Left colon (tissue), 2 donors: ENCODE measurements at regions not wholly inside any gene's neighbourhood (a gene's known extent, or its start where the extent isn't known, plus 50 kb on each side); places are given as distances from the start of the nearest gene placed in this dataset.
"Not testable (repeated sequence)": the region's sequence is repeated elsewhere in the genome, so short reads cannot be mapped to it uniquely, and the experiment has no call there.

Experiments used
- ATAC-seq: fragments of 200-7000 bp; cut with Tn5 transposase; one replicate; pipeline ENCODE4 v1.9.1; 2020; ENCODE audit warnings: mild to moderate bottlenecking, moderate library complexity
- DNase-seq, 2 donors: peaks; one replicate each; pipeline ENCODE4 v3.0.0-alpha.2; 2020
- intact Hi-C, 2 donors: fragments of 100-400 bp; cut with DNase I in 1 of 2; cut with micrococcal nuclease in 1 of 2; formaldehyde crosslinking; loops; one replicate each; pipeline versions ENCODE4 v1.11.2 to v1.14.0; 2022; cut with DNase I, micrococcal nuclease
- donor health status: DM: no; HTN: no; CAD: no.
- donor health status: DM: yes; HTN: yes; CAD: no.

DNA sequence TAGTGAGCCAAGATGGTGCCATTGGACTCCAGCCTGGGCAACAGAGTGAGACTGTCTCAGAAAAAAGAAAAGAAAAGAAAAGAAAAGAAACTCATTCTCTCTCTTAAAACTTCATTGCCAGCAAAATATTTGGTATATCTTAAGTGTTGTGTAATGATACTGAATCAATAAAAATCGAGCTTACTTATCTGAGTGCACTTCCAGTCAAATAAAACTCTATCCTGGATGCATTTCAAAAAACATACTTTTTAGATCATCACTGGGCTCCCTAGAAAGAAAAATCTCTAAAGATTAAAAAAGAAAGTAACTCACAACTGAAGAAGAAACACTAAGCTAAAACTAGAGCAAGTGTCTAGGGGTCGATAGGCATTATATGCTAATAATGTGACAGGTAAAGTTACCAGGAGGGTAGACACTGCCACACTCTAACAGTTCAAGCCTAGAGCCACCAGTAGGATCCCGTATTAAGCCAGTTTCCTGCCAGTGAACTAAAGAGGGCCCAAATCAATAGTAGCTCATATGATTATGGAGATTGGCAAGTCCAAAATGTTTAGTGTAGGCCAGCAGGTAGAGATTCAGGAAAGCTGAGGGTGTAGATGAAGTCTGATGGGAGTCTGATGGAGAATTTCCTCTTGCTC is 242.1 kb upstream of the CYRIA start:
- ATAC-seq (no peak), DNase-seq (no peak)
- intact Hi-C loops, result no loop called here

DNA sequence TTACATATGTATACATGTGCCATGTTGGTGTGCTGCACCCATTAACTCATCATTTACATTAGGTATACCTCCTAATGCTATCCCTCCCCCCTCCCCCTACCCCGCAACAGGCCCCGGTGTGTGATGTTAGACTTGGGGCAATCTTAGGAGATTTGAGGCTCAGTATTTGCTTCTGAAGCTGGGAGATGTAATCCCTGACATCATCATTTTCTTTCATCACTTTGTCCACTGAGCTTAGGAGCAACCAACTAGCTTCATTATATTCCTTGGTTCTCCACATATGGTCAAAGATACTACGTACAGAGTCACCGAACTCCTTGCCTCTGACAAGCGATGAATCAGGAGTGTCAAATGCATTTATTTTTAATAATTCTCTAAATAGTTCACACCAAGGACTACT is 239.7 kb upstream of the CYRIA start:
- DNase-seq, ATAC-seq, intact Hi-C loops: not testable (repeated sequence)

DNA sequence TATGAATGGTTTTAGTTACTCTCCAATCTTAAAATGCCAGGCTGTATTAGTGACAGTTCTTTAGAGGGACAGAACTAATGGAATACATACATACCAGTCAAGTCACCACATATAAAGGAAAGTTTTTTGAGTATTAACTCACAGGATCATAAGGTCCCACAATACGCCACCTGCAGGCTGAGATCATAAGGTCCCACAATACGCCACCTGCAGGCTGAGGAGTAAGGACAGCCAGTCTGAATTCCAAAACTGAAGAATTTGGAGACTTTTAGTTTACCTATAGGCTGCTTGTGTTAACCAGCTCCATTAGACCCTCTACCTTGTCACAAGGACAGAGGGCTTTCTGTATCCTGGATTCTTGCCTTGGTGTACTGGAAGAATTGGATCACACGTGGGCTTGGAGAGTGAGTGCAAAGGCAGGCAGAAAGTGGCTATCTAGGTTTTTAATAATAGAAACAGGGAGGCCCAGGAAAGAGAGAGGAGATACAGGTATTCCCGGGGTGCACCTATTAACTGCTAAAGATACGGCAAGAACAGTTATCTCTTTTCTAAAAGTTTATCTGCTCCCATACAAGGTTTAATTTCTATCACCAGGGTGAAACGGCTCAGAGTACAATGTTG is 234.9 kb upstream of the CYRIA start:
- intact Hi-C loops, result no loop called here
- no peak for ATAC-seq

DNA sequence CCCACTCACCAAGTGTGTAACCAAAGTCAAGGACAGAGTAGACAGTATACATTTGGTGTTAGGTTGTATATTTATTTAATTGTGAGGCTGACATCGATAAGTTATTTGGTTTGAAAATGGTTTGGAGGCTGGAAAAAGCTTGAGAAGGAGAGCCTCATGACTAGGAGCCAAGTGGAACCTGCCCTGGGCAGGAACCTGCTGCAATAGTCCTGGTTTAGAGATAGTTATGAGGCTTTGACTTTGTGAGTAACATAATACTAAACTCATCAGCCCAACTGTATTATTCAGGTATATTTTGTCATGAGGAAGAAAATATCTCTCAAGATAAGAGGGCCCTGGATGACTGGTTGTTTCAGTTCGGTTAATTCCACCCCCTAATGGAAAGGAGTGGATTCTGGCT is 234.3 kb upstream of the CYRIA start:
- ATAC-seq (no peak), DNase-seq (no peak)
- intact Hi-C loops, result no loop called here

More for the DNA sequence above, 234.9 kb upstream of the CYRIA start:
- peak in 1 of 2 donors; percentile 12 for DNase-seq

DNA sequence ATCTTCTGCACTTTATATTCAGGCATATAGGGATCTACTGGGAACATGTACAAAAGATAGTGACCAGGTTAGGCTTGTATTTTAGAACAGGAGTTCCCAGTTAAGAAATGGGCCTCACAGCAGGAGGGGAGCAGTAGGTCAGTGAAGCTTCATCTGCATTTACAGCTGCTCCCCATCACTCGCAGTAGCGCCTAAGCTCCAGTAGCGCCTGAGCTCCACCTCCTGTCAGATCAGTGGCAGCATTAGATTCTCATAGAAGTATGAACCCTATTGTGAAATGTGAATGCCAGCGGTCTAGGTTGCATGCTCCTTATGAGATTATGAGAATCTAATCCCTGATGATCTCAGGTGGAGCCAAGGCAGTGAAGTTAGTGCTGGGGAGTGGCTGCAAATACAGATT is 224.4 kb upstream of the CYRIA start:
- DNase-seq, result no peak
- intact Hi-C loops, result no loop called here
- ATAC-seq, result no peak

DNA sequence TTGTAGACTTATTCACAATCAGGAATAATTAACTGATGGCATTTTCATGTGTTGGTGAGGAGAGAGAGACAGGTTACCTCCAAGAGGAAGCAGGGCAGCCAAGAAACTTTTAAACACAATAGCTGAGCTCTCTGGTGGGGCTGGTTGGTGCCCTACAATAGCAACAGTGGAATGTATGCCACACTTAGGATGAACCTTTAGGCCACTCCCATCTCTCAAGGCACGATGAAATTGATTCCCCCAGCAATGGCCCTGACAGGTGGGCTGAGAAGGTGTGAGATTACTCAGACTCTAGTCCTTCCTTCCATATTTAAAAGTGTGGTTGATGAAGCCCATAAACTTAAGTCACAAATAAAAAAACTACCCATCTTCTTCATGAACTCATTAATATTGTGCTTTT is 219.4 kb upstream of the CYRIA start:
- no peak for ATAC-seq
- no peak for DNase-seq
- intact Hi-C loops, result no loop called here

DNA sequence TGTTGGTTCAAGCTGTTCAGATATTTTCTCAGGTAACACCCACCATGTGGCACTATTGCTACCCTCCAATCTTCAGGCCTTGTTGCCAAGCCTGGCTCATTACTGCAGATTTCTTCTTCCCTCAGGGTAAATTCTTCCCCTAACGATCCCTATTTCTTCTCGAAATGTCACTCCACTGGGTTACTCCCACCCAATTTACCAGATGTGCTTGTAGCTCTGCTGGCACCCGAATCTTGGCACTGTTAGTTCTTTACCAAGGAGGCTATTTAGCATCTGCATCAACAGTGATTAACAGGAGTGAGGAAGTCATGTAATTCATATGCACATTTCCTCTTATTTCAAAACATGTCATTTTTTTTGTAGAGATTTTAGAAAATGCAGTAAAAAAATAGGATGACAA is 217.1 kb upstream of the CYRIA start:
- no peak for DNase-seq
- no peak for ATAC-seq
- intact Hi-C loops, result no loop called here

DNA sequence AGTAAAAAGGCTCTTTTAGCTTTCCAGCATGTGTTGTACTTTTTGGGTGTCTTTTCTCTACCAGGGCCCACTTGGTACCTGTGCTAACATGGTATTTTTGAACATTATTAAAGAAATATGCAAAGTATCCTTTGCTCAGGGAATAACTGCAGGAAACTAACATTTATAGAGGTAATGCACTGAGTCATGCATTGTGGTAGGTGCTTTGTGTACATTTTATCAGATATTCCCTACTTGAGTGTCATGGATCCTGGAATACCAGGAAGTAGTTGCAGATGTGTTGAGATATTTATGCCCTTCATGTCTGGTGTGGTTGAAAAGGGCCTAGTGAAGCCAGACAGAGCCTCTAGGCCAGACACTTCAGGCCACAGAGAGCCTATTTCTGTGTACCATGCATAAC is 215.5 kb upstream of the CYRIA start:
- no peak for DNase-seq
- intact Hi-C loops, result no loop called here
- no peak for ATAC-seq

DNA sequence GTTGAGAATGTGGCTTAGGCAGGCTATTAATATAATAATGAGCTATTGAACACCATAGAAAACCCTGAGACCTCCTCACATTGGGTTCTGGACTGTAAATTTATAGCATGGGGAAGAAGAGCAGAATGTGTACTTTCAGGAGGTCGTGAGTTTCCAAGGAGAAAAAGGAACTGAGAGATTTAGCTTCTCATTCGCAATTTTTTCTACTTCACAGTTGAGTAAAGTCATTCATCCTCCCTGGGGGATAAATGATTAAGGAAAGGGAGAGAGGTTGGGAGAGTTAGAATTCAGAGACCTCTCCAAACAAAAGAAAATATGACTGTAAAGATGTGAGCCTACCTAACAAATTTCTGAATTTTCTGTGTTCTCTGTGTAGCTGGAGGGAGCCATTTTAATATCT is 205.8 kb upstream of the CYRIA start:
- intact Hi-C loops, result no loop called here
- DNase-seq (no peak), ATAC-seq (no peak)

DNA sequence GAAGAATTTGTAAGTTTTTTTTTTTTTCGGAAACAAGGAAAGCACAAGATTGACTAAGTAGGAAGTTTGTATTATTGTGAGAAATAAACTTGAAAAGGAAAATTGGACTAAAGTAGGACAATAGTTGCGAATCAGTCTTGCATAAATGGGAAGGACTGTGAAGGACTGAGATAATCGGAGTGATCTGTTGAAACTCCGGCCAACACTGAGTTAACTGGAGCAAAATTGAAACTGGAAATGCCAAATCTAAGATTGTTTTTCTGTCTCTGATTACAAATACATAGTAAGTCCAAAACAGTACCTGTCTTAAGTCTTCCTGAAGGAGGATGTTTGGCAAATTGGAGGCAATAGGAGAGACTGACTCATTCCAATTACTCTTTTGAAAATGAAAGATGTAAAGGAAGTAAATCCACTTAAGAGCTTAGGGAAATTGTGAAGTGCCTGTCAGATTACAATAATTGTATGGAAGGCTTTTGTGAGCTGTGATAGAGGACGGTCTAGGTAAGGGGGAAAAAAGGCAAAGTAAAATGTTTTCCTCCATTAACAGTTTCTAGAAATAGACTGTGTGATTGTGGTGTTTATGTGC is 204.9 kb upstream of the CYRIA start:
- DNase-seq (no peak), ATAC-seq (no peak)
- intact Hi-C loops, result no loop called here

DNA sequence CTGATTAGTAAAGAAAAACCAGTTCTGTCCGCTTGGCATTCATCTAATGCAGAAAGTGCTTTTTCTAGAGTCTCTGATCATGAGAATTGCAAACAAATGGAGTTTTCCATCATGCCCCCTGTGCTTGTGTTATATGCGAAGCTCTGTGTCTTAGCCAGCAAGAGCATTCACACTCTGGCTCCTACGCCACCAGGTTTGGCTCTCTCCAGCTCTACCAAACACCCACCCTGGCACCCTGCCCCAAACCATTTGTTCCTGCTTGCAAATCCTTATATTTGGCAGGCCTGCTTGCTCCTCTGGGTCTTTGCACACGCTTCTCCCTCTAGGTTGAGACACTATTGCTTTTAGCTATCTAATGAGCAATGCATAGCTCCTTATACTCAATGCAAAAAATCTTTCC is 204.1 kb upstream of the CYRIA start:
- ATAC-seq, result no peak
- intact Hi-C loops, result no loop called here
- no peak for DNase-seq

DNA sequence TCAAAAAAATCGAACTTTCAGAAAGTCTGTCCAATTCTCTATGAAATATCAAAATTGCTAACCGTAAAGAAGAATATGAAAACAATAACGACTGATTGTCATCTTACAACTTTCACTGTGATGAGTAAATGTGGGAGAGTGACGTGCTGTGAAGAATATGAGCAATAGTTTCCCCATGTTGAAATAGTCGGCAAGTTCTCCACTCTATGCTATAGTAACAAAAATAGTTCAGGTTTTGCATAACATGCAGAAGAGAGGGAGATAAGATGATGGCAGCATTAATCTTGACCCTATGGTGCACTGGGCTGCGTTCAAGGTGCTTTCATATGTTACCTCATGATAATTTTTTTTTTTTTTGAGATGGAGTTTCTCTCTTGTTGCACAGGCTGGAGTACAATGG is 196.8 kb upstream of the CYRIA start:
- DNase-seq (no peak), ATAC-seq (no peak)
- intact Hi-C loops, result no loop called here

DNA sequence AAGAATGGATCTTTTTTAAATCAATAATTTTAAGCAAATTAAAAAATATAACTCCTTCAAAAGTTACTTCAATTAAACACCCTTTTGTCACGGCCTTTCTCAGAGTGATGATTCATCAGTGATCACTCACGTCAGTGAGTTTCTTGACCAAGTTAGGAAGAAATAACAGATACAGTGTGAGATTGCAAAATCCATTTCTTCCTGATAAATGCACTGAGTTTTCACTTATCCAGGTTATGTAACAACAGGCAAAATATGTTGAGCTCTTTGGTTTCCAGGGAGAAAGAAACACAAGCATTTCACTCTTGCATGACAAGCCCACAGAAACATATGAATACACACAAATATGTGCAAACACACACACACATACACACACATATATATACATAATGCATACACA is 195.9 kb upstream of the CYRIA start:
- ATAC-seq, result no peak
- intact Hi-C loops, result no loop called here

DNA sequence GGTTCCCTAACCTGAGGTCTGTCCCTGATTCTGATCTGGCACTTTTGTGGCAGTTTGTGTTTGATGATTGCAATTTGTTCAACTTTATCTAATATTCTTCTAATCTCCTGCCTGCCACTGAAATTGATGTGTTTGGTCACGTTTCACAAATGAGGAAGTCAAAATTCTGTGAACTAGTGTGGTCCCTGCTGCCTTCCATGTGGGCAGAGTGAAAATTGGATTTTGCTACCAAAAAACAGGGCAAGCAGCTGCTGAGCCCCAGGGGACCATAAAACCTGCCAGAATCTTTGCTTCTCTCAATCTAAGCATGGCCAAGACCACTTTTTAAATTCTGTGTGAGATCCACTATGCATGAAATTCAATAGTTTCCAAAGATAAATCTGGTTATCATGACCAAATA is 195.5 kb upstream of the CYRIA start:
- intact Hi-C loops, result no loop called here
- DNase-seq, result no peak
- no peak for ATAC-seq

More for the DNA sequence above, 195.9 kb upstream of the CYRIA start:
- no peak for DNase-seq

DNA sequence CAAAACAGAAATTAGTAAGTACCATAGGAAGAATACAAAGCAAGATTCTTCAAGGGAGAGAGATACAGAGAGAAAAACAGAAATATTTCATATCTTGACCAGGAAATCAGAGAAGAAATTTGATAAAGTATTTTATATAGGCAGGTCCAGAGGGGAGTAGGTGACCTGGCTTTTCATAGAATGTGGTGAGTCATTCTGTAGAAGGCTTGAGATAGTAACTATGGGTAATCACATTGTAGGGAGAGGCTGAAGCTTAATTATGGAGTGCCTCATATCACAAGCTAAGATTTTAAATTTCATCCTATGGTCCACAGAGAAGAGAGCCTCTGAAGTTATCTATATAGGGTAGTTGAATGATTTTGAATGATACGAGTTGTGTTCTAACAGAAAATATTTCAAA is 195.0 kb upstream of the CYRIA start:
- no peak for DNase-seq
- intact Hi-C loops, result no loop called here
- no peak for ATAC-seq

DNA sequence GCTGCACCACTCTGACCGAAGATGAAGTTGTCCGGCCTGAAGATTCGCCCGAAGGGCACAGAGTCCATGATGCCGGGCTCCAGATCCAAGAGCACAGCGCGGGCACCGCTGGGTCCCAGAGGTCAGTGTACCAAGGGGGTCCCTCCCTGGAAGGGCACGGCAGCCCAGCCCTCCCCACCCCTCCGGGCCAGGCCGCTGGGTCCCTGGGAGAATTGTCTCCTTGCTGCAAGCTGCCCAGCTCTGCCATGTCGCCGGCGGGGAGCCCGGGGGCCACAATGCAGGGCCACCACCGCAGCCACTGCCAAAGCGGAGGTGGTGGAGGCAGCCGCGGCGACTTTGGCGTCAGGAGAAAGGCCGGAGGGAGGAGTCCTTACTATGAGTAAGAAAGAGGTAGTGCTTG is 189.5 kb upstream of the CYRIA start:
- ATAC-seq (no peak), DNase-seq (no peak)
- intact Hi-C loops, result no loop called here

DNA sequence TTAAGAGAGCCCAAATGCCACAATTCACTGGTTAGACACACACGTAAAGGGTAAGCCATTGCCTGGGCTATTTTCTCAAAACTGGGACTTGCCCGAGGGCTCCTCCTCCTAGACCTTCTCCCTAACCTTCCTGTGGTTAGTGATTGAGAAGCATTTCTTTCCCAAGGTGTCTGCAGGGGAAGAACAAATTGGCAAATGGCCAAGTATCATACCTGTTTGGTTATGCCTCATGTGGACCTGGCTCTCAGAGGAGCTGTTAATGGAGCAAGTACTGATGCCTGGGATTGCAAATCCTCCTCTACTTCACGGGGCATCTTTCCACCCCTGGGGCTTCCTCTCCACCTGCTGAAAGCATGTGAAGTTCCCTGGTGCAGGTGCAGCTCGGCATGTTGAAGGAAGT is 187.5 kb upstream of the CYRIA start:
- intact Hi-C loops, result no loop called here
- no peak for ATAC-seq
- DNase-seq, result no peak

DNA sequence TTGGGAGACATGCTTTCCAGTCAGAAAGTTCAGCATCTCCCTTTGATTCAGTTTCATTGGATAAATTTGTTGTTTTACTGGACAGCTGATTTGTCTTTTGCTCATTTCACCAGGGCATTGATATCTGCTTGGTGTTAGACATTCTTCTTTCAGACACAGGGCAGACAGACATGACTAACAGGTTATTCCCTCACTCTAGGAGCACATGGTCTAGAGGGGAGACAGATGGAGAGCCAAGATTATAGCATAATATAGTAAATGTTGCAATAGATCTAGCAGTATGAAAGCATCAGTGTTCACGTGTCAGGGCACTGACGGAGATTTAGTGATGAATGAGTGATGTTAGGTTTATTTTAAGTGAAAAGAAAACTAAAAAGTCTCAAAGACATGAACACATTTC is 187.0 kb upstream of the CYRIA start:
- no peak for ATAC-seq
- DNase-seq, result no peak
- intact Hi-C loops, result no loop called here

DNA sequence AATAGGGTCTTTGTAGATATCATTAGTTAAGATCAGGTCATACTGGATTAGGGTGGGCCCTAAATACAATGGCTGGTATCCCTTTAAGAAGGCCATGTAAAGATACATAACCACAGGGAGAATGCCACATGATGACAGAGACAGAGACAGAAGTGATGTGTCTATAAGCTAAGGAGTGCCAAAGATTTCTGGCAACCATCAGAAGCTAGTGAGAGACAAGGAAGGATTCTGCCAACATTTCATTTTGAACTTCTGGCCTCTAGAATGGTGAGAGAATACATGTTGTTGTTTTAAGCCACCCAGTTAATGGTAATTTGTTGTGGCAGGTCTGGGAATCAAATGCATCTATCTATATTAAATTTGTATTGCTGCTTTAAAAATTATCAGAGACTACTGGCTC is 185.5 kb upstream of the CYRIA start:
- ATAC-seq (no peak), DNase-seq (no peak)
- intact Hi-C loops, result no loop called here

DNA sequence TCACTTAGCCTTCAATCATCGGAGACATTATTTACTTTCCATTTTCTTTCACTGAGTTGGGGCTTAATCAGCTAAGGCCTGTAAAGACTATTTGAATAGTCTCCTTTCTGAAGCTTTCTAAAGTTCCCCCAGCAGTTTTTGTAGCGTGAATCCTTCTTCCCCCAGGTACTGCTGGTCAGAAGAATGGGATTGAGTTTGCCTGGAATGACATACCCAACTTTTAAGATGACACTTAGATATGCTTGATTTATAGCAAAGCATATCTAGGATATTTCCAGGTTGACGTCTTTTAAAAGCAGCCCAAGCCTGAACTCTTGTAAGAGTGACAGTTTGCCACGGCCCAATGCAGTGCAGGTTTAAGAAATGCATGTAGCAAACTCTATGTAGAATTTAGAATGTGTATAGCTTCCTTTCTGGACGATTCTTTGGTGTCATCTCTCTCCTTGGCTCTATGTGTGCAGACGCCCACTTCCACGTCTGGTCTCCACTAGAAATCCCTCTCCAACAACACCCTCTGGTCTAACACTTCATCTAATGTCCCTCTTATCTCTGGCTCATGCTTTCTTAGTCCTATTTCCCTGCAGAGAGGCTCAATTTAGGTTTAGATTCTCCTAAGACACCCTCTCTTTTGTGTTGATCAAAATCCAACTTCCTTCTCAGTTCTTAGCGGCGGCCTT is 175.0 kb upstream of the CYRIA start:
- DNase-seq (no peak), ATAC-seq (no peak)
- intact Hi-C loops, result no loop called here
